Glutamatergic neuron (in vitro differentiated cells): ENCODE measurements at regions not wholly inside any gene's neighbourhood (a gene's known extent, or its start where the extent isn't known, plus 50 kb on each side); places are given as distances from the start of the nearest gene placed in this dataset.

ENCODE experiments used
- DNase-seq: peaks from one replicate; pipeline ENCODE4 v3.0.0; 2022
- H3K27ac Mint-ChIP-seq: one replicate; pipeline ENCODE4 v1.8.0; 2020; ENCODE audit warnings: mild to moderate bottlenecking, mixed read lengths, inconsistent platforms; ENCODE audit not compliant: unreplicated experiment
- H3K27me3 Mint-ChIP-seq: one replicate; pipeline ENCODE4 v1.8.0; 2020; ENCODE audit warnings: mild to moderate bottlenecking, moderate library complexity, mixed read lengths, inconsistent platforms; ENCODE audit not compliant: unreplicated experiment
- H3K36me3 Mint-ChIP-seq: one replicate; pipeline ENCODE4 v1.8.0; 2020; ENCODE audit warnings: mild to moderate bottlenecking, mixed read lengths, inconsistent platforms; ENCODE audit not compliant: unreplicated experiment
- H3K4me1 Mint-ChIP-seq: one replicate; pipeline ENCODE4 v1.8.0; 2020; ENCODE audit warnings: mild to moderate bottlenecking, low read depth, mixed read lengths, inconsistent platforms; ENCODE audit not compliant: unreplicated experiment
- H3K4me3 Mint-ChIP-seq: one replicate; pipeline ENCODE4 v1.8.0; 2020; ENCODE audit warnings: mild to moderate bottlenecking, mixed read lengths, inconsistent platforms; ENCODE audit not compliant: unreplicated experiment
- H3K9me3 Mint-ChIP-seq: one replicate; pipeline ENCODE4 v1.8.0; 2020; ENCODE audit warnings: mild to moderate bottlenecking, moderate library complexity, mixed read lengths, inconsistent platforms; ENCODE audit not compliant: unreplicated experiment
- TF ChIP-seq, protein P1 (sequence below): fragments of 200-600 bp; sonication (generic); IDR thresholded peaks from one replicate; pipeline ENCODE4 v1.5.0; 2021; ENCODE audit not compliant: partially characterized antibody, unreplicated experiment

DNA sequence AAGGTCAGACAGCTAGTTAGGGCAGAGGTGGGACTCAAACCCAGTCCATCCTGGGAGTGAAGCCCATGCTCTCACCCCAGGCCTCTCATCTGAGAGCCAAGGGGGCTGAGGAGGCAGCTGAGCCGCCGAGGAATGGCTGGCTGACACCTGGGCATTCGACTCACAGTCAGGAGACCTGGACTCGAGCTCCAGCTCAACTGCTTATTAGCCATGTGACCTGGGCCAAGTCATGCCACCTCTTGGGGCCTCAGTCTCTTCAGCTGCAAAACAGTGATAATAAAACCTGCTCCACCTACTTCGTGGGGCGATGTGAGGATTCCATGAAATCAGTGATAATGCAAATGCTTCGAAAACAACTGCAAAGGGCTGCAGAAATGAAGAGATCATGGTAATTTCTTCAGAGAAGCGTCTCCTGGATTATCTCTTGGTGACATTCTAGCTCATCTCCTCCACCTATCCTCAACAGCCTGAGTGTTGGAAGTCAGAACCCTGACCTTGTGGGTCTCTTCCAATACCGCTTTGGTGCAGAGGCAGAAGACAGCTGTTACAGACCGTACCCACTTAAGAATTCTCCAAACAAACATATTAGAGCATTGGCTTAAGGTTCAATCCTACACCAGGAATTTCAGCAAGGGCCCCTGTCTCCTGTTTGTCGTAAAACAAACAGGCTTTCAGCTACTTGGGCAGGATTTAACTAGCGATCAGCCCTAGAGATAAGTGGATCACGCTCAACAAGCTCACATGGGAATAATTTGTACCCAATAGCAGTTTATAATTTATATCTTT, 60.0 kb upstream of the PIM1 start:
- DNase-seq = no peak
- TF ChIP-seq, protein P1, sequence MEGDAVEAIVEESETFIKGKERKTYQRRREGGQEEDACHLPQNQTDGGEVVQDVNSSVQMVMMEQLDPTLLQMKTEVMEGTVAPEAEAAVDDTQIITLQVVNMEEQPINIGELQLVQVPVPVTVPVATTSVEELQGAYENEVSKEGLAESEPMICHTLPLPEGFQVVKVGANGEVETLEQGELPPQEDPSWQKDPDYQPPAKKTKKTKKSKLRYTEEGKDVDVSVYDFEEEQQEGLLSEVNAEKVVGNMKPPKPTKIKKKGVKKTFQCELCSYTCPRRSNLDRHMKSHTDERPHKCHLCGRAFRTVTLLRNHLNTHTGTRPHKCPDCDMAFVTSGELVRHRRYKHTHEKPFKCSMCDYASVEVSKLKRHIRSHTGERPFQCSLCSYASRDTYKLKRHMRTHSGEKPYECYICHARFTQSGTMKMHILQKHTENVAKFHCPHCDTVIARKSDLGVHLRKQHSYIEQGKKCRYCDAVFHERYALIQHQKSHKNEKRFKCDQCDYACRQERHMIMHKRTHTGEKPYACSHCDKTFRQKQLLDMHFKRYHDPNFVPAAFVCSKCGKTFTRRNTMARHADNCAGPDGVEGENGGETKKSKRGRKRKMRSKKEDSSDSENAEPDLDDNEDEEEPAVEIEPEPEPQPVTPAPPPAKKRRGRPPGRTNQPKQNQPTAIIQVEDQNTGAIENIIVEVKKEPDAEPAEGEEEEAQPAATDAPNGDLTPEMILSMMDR = no peak
- no peaks in the 10 kb centered on the region for H3K36me3 Mint-ChIP-seq
- H3K27ac Mint-ChIP-seq = no peak overlapping the region
- no peaks in the 10 kb centered on the region for H3K27me3 Mint-ChIP-seq
- peaks cover 10% of the 10 kb centered on the region for H3K4me1 Mint-ChIP-seq
- no peaks in the 10 kb centered on the region for H3K9me3 Mint-ChIP-seq
- no peak overlapping the region for H3K4me3 Mint-ChIP-seq

DNA sequence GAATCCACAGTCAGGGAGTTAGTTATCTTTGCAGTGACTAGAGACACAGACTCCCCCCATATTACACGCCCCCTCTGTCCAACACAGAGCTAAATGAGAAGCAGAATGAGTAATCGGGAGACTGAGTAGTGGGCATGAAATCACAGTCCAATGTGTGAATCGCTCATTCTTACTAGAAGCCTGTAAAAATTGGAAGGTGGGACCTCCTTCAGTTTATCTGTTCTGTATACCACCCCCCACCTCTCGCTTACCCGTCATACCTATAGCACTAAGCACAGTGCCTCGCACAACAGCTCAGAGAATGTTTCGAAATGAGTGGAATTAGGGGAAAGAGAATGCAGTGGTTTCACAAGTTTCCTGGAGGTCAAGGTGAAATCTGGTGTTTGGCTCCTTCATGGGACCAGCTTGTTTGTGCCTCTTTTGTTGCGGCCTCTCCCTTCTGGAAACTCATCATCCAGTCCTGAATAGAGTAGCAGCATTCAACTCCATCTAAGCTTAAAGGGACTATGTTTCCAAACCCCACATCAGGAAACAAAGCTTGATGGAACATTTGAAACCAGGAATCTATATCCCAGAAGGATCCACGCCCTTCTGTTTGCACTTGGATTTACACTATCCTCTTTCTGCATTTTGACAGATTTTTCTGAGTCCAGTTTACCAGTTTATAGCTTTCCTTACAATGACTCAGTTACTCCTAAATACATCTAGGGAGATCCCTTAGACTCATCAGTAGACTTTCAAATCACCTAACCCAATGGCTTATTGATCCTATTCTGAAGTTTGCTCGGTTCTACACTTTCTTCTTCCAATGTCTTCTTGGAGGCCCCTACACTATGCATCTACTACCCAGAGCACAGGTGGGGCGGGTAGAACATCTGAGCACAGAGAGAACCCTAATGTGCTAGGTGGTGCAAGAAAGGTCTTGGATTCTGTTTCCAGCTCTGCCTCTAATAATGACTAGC, 59.2 kb upstream of the PIM1 start:
- H3K4me3 Mint-ChIP-seq = no peak overlapping the region
- H3K9me3 Mint-ChIP-seq = no peaks in the 10 kb centered on the region
- TF ChIP-seq, protein P1 = no peak
- H3K27ac Mint-ChIP-seq = no peak overlapping the region
- H3K36me3 Mint-ChIP-seq = no peaks in the 10 kb centered on the region
- no peak for DNase-seq
- H3K27me3 Mint-ChIP-seq = no peaks in the 10 kb centered on the region
- H3K4me1 Mint-ChIP-seq = peaks cover 2% of the 10 kb centered on the region

DNA sequence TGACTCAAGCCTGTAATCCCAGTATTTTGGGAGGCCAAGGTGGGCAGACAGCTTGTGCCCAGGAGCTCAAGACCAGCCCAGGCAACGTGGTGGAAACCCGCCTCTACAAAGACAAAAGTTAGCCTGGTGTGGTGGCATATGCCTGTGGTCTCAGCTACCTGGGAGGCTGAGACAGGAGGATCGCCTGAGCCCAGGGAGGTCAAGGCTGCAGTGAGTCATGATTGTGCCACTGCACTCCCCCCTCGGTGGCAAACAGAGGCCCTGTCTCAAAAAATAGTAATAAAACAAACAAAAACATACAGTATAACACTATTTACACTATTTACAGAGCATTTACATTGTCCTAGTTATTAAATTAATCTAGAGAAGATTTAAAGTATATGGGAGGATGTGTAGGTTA, 56.0 kb upstream of the PIM1 start:
- DNase-seq = no peak
- H3K9me3 Mint-ChIP-seq = no peaks in the 10 kb centered on the region
- TF ChIP-seq, protein P1 = no peak
- H3K36me3 Mint-ChIP-seq = no peaks in the 10 kb centered on the region
- H3K4me3 Mint-ChIP-seq = no peak overlapping the region
- no peaks in the 10 kb centered on the region for H3K27me3 Mint-ChIP-seq
- no peak overlapping the region for H3K27ac Mint-ChIP-seq
- no peaks in the 10 kb centered on the region for H3K4me1 Mint-ChIP-seq

DNA sequence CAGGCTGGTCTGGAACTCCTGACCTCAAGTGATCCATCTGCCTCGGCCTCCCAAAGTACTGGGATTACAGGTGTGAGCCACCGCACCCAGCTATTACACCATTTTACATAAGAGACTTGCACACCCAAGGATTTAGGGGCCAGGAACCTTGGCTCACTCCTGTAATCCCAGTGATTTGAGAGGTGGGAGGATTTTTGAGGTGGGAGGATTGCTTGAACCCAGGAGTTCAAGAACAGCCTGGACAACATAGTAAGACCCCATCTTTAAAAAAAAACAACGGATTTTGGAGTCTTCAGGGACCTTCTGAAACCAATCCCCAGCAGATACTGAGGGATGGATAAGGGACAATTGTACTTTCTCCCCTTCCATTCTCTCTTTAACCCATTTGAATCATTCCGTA, 55.3 kb upstream of the PIM1 start:
- Mint-ChIP-seq H3K27ac (no peak overlapping the region), H3K36me3 (no peaks in the 10 kb centered on the region), H3K4me3 (no peak overlapping the region), H3K4me1 (no peaks in the 10 kb centered on the region), H3K27me3 (no peaks in the 10 kb centered on the region), H3K9me3 (no peaks in the 10 kb centered on the region)
- TF ChIP-seq, protein P1 = no peak
- DNase-seq = no peak
